ES-I3 (cell line): ENCODE measurements at regions not wholly inside any gene's neighbourhood (a gene's known extent, or its start where the extent isn't known, plus 50 kb on each side); places are given as distances from the start of the nearest gene placed in this dataset.

ENCODE experiments used
- H3K36me3 ChIP-seq: 2 replicates; pipeline ENCODE4 v1.6.1; 2013; ENCODE audit warnings: mild to moderate bottlenecking, low read length, control low read depth, moderate library complexity; ENCODE audit not compliant: insufficient read depth
- H3K4me1 ChIP-seq: 2 replicates; pipeline ENCODE4 v1.6.1; 2013; ENCODE audit warnings: mild to moderate bottlenecking, control low read depth, low read length; ENCODE audit not compliant: insufficient read depth
- H3K9ac ChIP-seq: 2 replicates; pipeline ENCODE4 v1.6.1; 2013; ENCODE audit warnings: low read depth, mild to moderate bottlenecking, low read length, moderate library complexity
- H3K9me3 ChIP-seq: 2 replicates; pipeline ENCODE4 v1.6.1; 2013; ENCODE audit warnings: mild to moderate bottlenecking, low read length, moderate library complexity; ENCODE audit not compliant: control insufficient read depth, insufficient read depth

GRCh38 chr16:31696968-31697743 lies 169.5 kb downstream of the AHSP start:
- no peaks in the 10 kb centered on the region for H3K4me1 ChIP-seq
- H3K9ac ChIP-seq: no peak overlapping the region
- H3K36me3 ChIP-seq: no peaks in the 10 kb centered on the region
- H3K9me3 ChIP-seq: no peaks in the 10 kb centered on the region

GRCh38 chr16:31697744-31698125 lies 170.0 kb downstream of the AHSP start:
- Histone ChIP-seq H3K9me3 (no peaks in the 10 kb centered on the region), H3K4me1 (no peaks in the 10 kb centered on the region), H3K36me3 (no peaks in the 10 kb centered on the region), H3K9ac (no peak overlapping the region)

- Histone ChIP-seq H3K9ac (no peak overlapping the region), H3K9me3 (no peaks in the 10 kb centered on the region), H3K36me3 (0 out of 2 replicates have a peak, but pooled peaks cover 5% of the 10 kb centered on the region), H3K4me1 (no peaks in the 10 kb centered on the region)
Observed at GRCh38 chr16:31698901-31699300, 171.2 kb downstream of the AHSP start.

- no peak overlapping the region for H3K9ac ChIP-seq
- H3K4me1 ChIP-seq: no peaks in the 10 kb centered on the region
- H3K9me3 ChIP-seq: no peaks in the 10 kb centered on the region
- 0 out of 2 replicates have a peak, but pooled peaks cover 5% of the 10 kb centered on the region for H3K36me3 ChIP-seq
Observed at GRCh38 chr16:31699601-31700000, 171.9 kb downstream of the AHSP start.

- Histone ChIP-seq H3K36me3 (peaks cover 9% of the 10 kb centered on the region; the same call in 1 of the 2 replicates), H3K4me1 (no peaks in the 10 kb centered on the region), H3K9ac (peak overlapping the region; percentile 78; the same call in 1 of the 2 replicates), H3K9me3 (no peaks in the 10 kb centered on the region)
Observed at GRCh38 chr16:31700200-31700529, 172.5 kb downstream of the AHSP start.

GRCh38 chr16:31700530-31701388 lies 172.8 kb upstream of the ZNF267 start:
- no peaks in the 10 kb centered on the region for H3K4me1 ChIP-seq
- H3K9me3 ChIP-seq: no peaks in the 10 kb centered on the region
- peak overlapping the region; percentile 78 for H3K9ac ChIP-seq
- H3K36me3 ChIP-seq: peaks cover 15% of the 10 kb centered on the region; the same call in 1 of the 2 replicates

- Histone ChIP-seq H3K36me3 (peaks cover 15% of the 10 kb centered on the region; the same call in 1 of the 2 replicates), H3K9ac (no peak overlapping the region), H3K9me3 (no peaks in the 10 kb centered on the region), H3K4me1 (no peaks in the 10 kb centered on the region)
Observed at GRCh38 chr16:31701734-31702133, 171.9 kb upstream of the ZNF267 start.

- Histone ChIP-seq H3K4me1 (no peaks in the 10 kb centered on the region), H3K9ac (no peak overlapping the region), H3K9me3 (no peaks in the 10 kb centered on the region), H3K36me3 (peaks cover 20% of the 10 kb centered on the region; the same call in 1 of the 2 replicates)
Observed at GRCh38 chr16:31702796-31703195, 170.8 kb upstream of the ZNF267 start.

- Histone ChIP-seq H3K9ac (no peak overlapping the region), H3K36me3 (peaks cover 21% of the 10 kb centered on the region; the same call in 1 of the 2 replicates), H3K4me1 (no peaks in the 10 kb centered on the region), H3K9me3 (no peaks in the 10 kb centered on the region)
Observed at GRCh38 chr16:31703526-31704128, 170.0 kb upstream of the ZNF267 start.

GRCh38 chr16:31704138-31704537 lies 169.5 kb upstream of the ZNF267 start:
- peaks cover 21% of the 10 kb centered on the region; the same call in 1 of the 2 replicates for H3K36me3 ChIP-seq
- no peaks in the 10 kb centered on the region for H3K4me1 ChIP-seq
- H3K9ac ChIP-seq: no peak overlapping the region
- no peaks in the 10 kb centered on the region for H3K9me3 ChIP-seq

GRCh38 chr16:31705371-31705770 lies 168.2 kb upstream of the ZNF267 start:
- H3K9ac ChIP-seq: no peak overlapping the region
- no peaks in the 10 kb centered on the region for H3K4me1 ChIP-seq
- no peaks in the 10 kb centered on the region for H3K9me3 ChIP-seq
- H3K36me3 ChIP-seq: peaks cover 21% of the 10 kb centered on the region; the same call in 1 of the 2 replicates

- H3K9ac ChIP-seq: no peak overlapping the region
- no peaks in the 10 kb centered on the region for H3K4me1 ChIP-seq
- peaks cover 21% of the 10 kb centered on the region; the same call in 1 of the 2 replicates for H3K36me3 ChIP-seq
- no peaks in the 10 kb centered on the region for H3K9me3 ChIP-seq
Observed at GRCh38 chr16:31706318-31706717, 167.3 kb upstream of the ZNF267 start.

- H3K9ac ChIP-seq: no peak overlapping the region
- H3K36me3 ChIP-seq: peaks cover 21% of the 10 kb centered on the region; the same call in 1 of the 2 replicates
- peaks cover 4% of the 10 kb centered on the region; the same call in 1 of the 2 replicates for H3K4me1 ChIP-seq
- no peaks in the 10 kb centered on the region for H3K9me3 ChIP-seq
Observed at GRCh38 chr16:31706925-31707324, 166.7 kb upstream of the ZNF267 start.

- Histone ChIP-seq H3K9ac (no peak overlapping the region), H3K4me1 (peaks cover 7% of the 10 kb centered on the region), H3K36me3 (peaks cover 21% of the 10 kb centered on the region; the same call in 1 of the 2 replicates), H3K9me3 (no peaks in the 10 kb centered on the region)
Observed at GRCh38 chr16:31707743-31708335, 165.8 kb upstream of the ZNF267 start.
